G401 (cell line): ENCODE measurements at regions not wholly inside any gene's neighbourhood (a gene's known extent, or its start where the extent isn't known, plus 50 kb on each side); places are given as distances from the start of the nearest gene placed in this dataset.

ENCODE experiments used
- DNase-seq: peaks from one replicate; pipeline ENCODE4 v3.0.0-alpha.2; 2015; ENCODE audit warnings: low spot score
- in situ Hi-C: cut with HindIII; loops from 2 replicates; pipeline ENCODE4 v1.10.0; 2016; ENCODE audit warnings: low sequenced_read_pairs, mixed read lengths

- no peak for DNase-seq
- in situ Hi-C loops = no loop called here
Measured at GRCh38 chr16:62424206-62424605, 388.0 kb upstream of the CDH8 start.

- no peak for DNase-seq
- in situ Hi-C loops = no loop called here
Measured at GRCh38 chr16:62408760-62409159, 372.5 kb upstream of the CDH8 start.

- DNase-seq = no peak
- in situ Hi-C loops = no loop called here
Measured at GRCh38 chr16:62406387-62406786, 370.1 kb upstream of the CDH8 start.

GRCh38 chr16:62404842-62405611 is 368.8 kb upstream of the CDH8 start:
- DNase-seq = no peak
- in situ Hi-C loops = no loop called here

GRCh38 chr16:62392698-62393097 is 356.5 kb upstream of the CDH8 start:
- in situ Hi-C loops = no loop called here
- DNase-seq = no peak

GRCh38 chr16:62391940-62392339 is 355.7 kb upstream of the CDH8 start:
- in situ Hi-C loops = no loop called here
- no peak for DNase-seq

GRCh38 chr16:62391134-62391533 is 354.9 kb upstream of the CDH8 start:
- in situ Hi-C loops = no loop called here

GRCh38 chr16:62390214-62390613 is 354.0 kb upstream of the CDH8 start:
- DNase-seq = no peak
- in situ Hi-C loops = no loop called here

More at GRCh38 chr16:62391134-62391533, 354.9 kb upstream of the CDH8 start:
- DNase-seq = no peak

GRCh38 chr16:62386411-62386810 is 350.2 kb upstream of the CDH8 start:
- in situ Hi-C loops = no loop called here
- no peak for DNase-seq

- in situ Hi-C loops = no loop called here
- DNase-seq = no peak
Measured at GRCh38 chr16:62383941-62384340, 347.7 kb upstream of the CDH8 start.

- DNase-seq = no peak
- in situ Hi-C loops = no loop called here
Measured at GRCh38 chr16:62370445-62370844, 334.2 kb upstream of the CDH8 start.

GRCh38 chr16:62363501-62363900 is 327.3 kb upstream of the CDH8 start:
- in situ Hi-C loops = no loop called here

GRCh38 chr16:62353355-62353754 is 317.1 kb upstream of the CDH8 start:
- in situ Hi-C loops = no loop called here
- DNase-seq = no peak

More at GRCh38 chr16:62363501-62363900, 327.3 kb upstream of the CDH8 start:
- no peak for DNase-seq

- DNase-seq = no peak
- in situ Hi-C loops = no loop called here
Measured at GRCh38 chr16:62342216-62342615, 306.0 kb upstream of the CDH8 start.

- no peak for DNase-seq
- in situ Hi-C loops = no loop called here
Measured at GRCh38 chr16:62335356-62335755, 299.1 kb upstream of the CDH8 start.

- in situ Hi-C loops = no loop called here
- DNase-seq = no peak
Measured at GRCh38 chr16:62321606-62322005, 285.4 kb upstream of the CDH8 start.

GRCh38 chr16:62298600-62298999 is 262.4 kb upstream of the CDH8 start:
- DNase-seq = no peak
- in situ Hi-C loops = no loop called here

GRCh38 chr16:62294213-62294972 is 258.2 kb upstream of the CDH8 start:
- in situ Hi-C loops = no loop called here

GRCh38 chr16:62288990-62289629 is 252.9 kb upstream of the CDH8 start:
- in situ Hi-C loops = no loop called here
- DNase-seq = no peak

More at GRCh38 chr16:62294213-62294972, 258.2 kb upstream of the CDH8 start:
- DNase-seq = no peak

- in situ Hi-C loops = no loop called here
- no peak for DNase-seq
Measured at GRCh38 chr16:62280506-62280905, 244.3 kb upstream of the CDH8 start.
